Cardiac muscle cell (in vitro differentiated cells and primary cell): ENCODE measurements at regions not wholly inside any gene's neighbourhood (a gene's known extent, or its start where the extent isn't known, plus 50 kb on each side); places are given as distances from the start of the nearest gene placed in this dataset.

Source experiments
- DNase-seq, 2 donors: peaks; one replicate each; pipeline versions ENCODE4 v3.0.0 to v3.0.0-alpha.2; 2010 to 2017; ENCODE audit warnings: low read depth in 1 of 2, low spot score in 1 of 2
- H3K27ac ChIP-seq: fragments of 200-600 bp; sonication (generic); 2 replicates; pipeline ENCODE4 v1.5.1; 2016
- H3K27me3 ChIP-seq: fragments of 200-600 bp; sonication (generic); 2 replicates; pipeline ENCODE4 v1.6.0; 2016; ENCODE audit warnings: control low read depth
- H3K36me3 ChIP-seq: fragments of 200-600 bp; sonication (generic); 2 replicates; pipeline ENCODE4 v1.5.1; 2016; ENCODE audit warnings: control low read depth
- H3K4me1 ChIP-seq: fragments of 200-600 bp; sonication (generic); 2 replicates; pipeline ENCODE4 v1.8.1; 2017; ENCODE audit warnings: low read depth, mild to moderate bottlenecking, mixed run types
- H3K4me3 ChIP-seq: fragments of 200-600 bp; sonication (generic); 2 replicates; pipeline ENCODE4 v1.5.1; 2016; ENCODE audit warnings: mild to moderate bottlenecking
- H3K9me3 ChIP-seq: fragments of 200-600 bp; sonication (generic); 2 replicates; pipeline ENCODE4 v1.5.1; 2017; ENCODE audit warnings: low read depth, mild to moderate bottlenecking, control low read depth
- TF ChIP-seq, protein P1 (sequence below): IDR thresholded peaks from 2 replicates; pipeline ENCODE4 v1.5.1; 2012; ENCODE audit warnings: low read depth, mild to moderate bottlenecking, low read length

DNA sequence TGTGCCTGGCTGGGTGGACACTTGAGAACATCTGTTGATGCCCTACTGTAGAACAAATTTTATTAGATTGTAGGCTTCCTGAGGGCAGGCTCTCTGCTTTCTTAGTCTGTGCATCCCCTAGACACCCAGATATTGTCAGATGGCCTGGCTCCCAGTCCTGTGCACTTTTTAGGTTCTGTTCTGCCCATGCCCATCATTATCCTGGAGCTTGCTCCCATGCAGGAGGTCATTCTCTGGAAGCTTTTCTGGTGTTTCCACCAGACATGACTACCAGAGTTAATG, 213.3 kb downstream of the MYCN start:
- Histone ChIP-seq H3K4me1 (no peaks in the 10 kb centered on the region), H3K27ac (no peak overlapping the region), H3K4me3 (no peak overlapping the region), H3K27me3 (no peaks in the 10 kb centered on the region), H3K9me3 (no peaks in the 10 kb centered on the region), H3K36me3 (no peaks in the 10 kb centered on the region)
- no peak for DNase-seq
- TF ChIP-seq, protein P1, sequence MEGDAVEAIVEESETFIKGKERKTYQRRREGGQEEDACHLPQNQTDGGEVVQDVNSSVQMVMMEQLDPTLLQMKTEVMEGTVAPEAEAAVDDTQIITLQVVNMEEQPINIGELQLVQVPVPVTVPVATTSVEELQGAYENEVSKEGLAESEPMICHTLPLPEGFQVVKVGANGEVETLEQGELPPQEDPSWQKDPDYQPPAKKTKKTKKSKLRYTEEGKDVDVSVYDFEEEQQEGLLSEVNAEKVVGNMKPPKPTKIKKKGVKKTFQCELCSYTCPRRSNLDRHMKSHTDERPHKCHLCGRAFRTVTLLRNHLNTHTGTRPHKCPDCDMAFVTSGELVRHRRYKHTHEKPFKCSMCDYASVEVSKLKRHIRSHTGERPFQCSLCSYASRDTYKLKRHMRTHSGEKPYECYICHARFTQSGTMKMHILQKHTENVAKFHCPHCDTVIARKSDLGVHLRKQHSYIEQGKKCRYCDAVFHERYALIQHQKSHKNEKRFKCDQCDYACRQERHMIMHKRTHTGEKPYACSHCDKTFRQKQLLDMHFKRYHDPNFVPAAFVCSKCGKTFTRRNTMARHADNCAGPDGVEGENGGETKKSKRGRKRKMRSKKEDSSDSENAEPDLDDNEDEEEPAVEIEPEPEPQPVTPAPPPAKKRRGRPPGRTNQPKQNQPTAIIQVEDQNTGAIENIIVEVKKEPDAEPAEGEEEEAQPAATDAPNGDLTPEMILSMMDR = no peak

DNA sequence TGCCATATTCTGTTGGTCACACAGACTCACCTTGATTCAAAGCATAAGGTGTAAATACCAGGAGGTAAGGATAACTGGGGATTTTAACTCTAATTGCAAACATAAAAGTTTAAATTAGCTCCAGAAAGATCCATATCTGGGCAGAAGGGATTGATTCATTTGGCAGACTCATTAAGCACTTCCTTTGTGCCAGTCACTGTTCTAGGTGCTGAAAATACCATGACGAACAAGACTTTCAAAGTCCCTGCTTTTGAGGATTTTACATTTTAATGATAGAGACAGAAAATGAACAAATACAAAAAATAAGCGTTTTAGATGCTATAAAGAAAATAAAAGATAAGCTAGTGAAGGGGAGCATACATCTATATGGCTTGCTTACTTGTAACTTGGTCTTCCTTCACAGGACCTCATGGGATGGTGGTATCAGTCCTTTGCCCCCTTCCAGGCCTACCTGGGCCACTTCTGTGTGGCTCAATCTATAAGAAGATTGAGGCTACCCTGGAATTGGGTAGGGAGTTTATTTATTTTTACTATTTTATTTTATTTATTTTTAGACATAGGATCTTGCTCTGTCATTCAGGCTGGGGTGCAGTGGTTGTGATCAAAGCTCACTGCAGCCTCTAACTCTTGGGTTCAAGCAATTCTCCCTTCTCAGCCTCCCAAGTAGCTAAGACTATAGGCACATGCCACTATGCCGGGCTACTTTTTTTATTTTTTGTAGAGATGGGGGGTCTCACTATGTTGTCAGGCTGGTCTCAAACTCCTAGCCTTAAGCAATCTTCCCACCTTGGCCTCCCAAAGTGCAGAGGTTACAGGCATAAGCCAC, 212.8 kb downstream of the MYCN start:
- no peaks in the 10 kb centered on the region for H3K36me3 ChIP-seq
- no peak overlapping the region for H3K4me3 ChIP-seq
- DNase-seq = no peak
- TF ChIP-seq, protein P1 = no peak
- no peak overlapping the region for H3K27ac ChIP-seq
- H3K4me1 ChIP-seq = no peaks in the 10 kb centered on the region
- no peaks in the 10 kb centered on the region for H3K27me3 ChIP-seq
- no peaks in the 10 kb centered on the region for H3K9me3 ChIP-seq

DNA sequence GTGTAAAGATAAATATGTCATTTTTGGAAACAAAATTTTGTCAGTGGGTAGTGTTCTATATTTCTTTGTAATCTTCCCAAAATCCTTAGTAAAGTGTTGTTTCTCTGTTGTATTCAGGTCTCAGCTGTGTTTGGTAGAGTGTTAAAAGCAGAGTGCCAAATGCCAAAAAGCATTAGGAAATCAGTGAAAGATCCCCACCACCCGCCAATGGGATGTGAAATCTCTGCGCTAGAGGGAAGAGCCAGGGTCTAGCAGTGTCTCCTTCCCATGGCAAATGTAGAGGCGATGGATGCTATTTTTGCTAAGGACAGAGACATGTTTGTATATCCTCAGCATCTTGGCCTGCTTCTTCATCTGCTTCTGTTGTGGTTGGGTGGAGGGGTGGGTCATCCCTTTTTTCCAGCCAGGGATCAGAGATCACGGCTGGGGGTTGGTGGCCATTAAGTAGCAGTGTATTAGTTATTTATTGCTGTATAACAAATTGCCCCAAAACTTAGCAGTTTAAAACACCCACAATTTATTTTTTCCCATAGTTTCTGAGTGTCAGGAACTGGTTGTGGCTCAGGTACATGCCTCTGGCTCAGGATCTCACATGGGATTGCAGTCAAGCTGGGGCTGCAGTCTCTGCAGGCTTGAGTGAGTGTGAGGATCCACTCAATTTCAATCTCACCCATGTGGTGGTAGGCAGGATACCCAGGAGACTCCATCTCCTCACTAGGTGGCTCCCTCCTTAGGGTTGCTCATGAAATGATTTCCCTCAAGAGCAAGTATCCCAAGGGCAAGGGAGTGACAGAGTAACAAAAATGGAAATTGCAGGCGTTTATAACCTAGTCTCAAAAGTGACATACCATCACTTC, 211.9 kb downstream of the MYCN start:
- Histone ChIP-seq H3K4me3 (no peak overlapping the region), H3K27me3 (no peaks in the 10 kb centered on the region), H3K4me1 (no peaks in the 10 kb centered on the region), H3K9me3 (no peaks in the 10 kb centered on the region), H3K27ac (no peak overlapping the region), H3K36me3 (no peaks in the 10 kb centered on the region)
- TF ChIP-seq, protein P1 = no peak
- no peak for DNase-seq

DNA sequence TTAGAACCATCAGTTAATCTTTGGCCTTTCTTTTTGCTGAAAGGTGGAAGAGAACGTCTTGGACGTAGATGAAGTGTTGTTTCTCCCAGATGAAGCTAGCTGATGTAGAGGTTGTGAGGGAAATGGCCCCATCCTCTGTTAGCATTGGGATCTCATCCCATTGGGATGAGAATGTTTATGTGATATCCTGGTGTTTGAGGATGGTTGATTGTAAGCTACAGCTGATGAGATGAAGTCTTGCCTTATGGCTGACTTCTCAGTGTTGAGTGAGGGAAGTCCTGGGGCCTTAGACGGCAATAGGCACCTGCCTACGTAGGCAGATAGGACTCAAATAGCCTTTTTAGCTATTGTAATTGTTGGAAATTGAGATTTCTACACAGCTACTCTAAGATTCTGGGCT, 211.3 kb downstream of the MYCN start:
- H3K27ac ChIP-seq = no peak overlapping the region
- no peak overlapping the region for H3K4me3 ChIP-seq
- H3K27me3 ChIP-seq = no peaks in the 10 kb centered on the region
- no peaks in the 10 kb centered on the region for H3K36me3 ChIP-seq
- H3K4me1 ChIP-seq = no peaks in the 10 kb centered on the region
- no peaks in the 10 kb centered on the region for H3K9me3 ChIP-seq
- DNase-seq = no peak
- TF ChIP-seq, protein P1 = no peak

DNA sequence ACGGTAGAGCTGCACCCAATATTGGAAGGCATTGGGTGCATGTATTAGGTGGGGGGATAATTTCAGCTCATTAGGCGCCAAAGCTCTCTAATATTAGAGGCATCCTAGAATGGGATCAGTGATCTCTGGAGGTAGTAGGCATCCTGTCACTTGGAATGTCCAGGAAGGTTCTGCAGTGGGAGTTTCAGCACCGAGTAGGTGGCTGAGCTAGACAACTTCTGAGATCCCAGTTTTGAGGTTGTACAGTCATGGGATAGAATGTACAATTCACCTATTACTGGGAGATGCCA, 210.9 kb downstream of the MYCN start:
- H3K36me3 ChIP-seq = no peaks in the 10 kb centered on the region
- no peak overlapping the region for H3K4me3 ChIP-seq
- no peak overlapping the region for H3K27ac ChIP-seq
- no peaks in the 10 kb centered on the region for H3K4me1 ChIP-seq
- DNase-seq = no peak
- no peaks in the 10 kb centered on the region for H3K27me3 ChIP-seq
- no peaks in the 10 kb centered on the region for H3K9me3 ChIP-seq
- TF ChIP-seq, protein P1 = no peak
